HFF-Myc (cell line): ENCODE measurements at regions not wholly inside any gene's neighbourhood (a gene's known extent, or its start where the extent isn't known, plus 50 kb on each side); places are given as distances from the start of the nearest gene placed in this dataset.

ENCODE experiments used
- DNase-seq: peaks from one replicate; pipeline ENCODE4 v3.0.0-alpha.2; 2011; ENCODE audit warnings: low read depth; ENCODE audit errors: extremely low read depth
- H3K4me3 ChIP-seq: replicated peaks from 2 replicates; pipeline ENCODE4 v1.5.1; 2011; ENCODE audit warnings: low read depth, mild to moderate bottlenecking, control low read depth, low read length
- TF ChIP-seq, protein P1 (sequence below): IDR thresholded peaks from 2 replicates; pipeline ENCODE4 v1.5.1; 2012; ENCODE audit warnings: mild to moderate bottlenecking, low read depth, low read length, control low read depth; ENCODE audit errors: missing control alignments

DNA sequence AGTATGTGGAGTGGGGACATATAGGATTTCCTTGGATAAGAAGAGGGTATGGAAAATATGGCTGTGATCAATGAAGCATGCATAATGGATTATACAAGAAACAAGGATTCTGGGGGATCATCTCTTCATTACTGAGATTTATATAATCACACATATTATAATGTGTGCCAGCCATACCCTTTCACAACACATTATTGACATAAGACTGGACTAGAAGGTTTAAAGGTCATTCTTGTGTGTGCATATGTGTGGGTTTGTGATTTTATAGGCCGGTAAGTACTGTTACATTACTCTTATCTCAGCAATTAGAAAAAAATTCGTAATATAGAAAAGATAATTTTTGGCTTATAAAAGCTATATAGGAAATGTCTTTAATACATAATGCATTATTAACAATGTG is 62.2 kb upstream of the DCC start:
- DNase-seq, result no peak
- H3K4me3 ChIP-seq, result no peak overlapping the region
- TF ChIP-seq, protein P1, sequence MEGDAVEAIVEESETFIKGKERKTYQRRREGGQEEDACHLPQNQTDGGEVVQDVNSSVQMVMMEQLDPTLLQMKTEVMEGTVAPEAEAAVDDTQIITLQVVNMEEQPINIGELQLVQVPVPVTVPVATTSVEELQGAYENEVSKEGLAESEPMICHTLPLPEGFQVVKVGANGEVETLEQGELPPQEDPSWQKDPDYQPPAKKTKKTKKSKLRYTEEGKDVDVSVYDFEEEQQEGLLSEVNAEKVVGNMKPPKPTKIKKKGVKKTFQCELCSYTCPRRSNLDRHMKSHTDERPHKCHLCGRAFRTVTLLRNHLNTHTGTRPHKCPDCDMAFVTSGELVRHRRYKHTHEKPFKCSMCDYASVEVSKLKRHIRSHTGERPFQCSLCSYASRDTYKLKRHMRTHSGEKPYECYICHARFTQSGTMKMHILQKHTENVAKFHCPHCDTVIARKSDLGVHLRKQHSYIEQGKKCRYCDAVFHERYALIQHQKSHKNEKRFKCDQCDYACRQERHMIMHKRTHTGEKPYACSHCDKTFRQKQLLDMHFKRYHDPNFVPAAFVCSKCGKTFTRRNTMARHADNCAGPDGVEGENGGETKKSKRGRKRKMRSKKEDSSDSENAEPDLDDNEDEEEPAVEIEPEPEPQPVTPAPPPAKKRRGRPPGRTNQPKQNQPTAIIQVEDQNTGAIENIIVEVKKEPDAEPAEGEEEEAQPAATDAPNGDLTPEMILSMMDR, result no peak

DNA sequence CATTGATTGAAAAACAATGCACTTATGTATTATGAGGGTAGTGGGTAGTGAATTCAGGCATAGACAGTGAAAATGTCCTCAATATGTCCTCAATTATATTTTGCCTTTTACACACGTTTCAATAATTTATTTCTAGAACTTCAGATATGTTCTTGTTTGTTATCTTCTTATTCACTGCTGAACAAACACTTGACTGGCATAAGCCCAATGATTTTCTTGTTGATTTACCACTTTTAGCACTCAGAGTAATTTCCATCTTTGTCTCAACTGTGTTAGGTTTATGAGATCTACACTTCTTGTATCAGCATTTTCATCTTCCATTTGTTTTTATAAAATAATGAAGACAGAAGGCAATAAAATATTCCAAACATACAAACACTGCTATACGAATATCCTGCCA is 61.8 kb upstream of the DCC start:
- no peak for DNase-seq
- H3K4me3 ChIP-seq, result no peak overlapping the region
- TF ChIP-seq, protein P1, result no peak

DNA sequence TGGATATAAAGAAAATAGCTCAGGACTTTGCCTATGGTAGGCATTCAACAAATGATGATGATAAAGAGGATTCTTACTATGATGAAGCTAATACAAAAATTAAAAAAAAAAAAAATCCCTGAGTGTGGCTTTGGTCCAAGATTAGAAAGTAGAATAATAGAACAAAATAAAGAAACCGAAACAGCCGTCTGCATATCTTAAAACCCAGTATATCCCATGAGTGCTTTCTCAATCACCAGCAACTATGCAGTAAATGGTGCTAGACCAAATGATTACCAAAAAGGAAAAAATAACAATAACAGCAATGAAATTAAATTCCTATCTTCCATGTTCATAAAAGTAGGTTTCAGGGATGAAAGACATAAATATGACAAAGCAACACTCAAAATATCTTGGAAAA is 59.3 kb upstream of the DCC start:
- TF ChIP-seq, protein P1, result no peak
- no peak overlapping the region for H3K4me3 ChIP-seq

DNA sequence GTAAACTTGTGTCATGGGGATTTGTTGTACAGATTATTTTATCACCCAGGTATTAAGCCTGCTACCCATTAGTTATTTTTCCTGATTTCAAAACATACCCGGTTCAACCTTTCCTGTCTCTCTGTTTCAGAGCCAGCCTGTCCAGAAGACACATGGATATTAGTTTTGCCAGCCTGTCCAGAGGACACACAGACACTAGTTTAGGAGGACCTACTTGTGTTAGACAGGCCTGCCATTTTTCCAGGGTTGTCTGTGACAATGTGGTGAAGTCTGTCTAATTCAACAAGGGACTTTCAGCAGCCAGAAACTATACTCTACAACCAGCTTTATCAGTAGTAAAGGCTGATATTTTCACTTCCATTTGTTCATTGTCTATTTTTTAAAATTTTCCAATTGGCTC is 56.1 kb upstream of the DCC start:
- H3K4me3 ChIP-seq, result no peak overlapping the region
- DNase-seq, result no peak
- TF ChIP-seq, protein P1, result no peak

More for the DNA sequence above, 59.3 kb upstream of the DCC start:
- DNase-seq, result no peak

DNA sequence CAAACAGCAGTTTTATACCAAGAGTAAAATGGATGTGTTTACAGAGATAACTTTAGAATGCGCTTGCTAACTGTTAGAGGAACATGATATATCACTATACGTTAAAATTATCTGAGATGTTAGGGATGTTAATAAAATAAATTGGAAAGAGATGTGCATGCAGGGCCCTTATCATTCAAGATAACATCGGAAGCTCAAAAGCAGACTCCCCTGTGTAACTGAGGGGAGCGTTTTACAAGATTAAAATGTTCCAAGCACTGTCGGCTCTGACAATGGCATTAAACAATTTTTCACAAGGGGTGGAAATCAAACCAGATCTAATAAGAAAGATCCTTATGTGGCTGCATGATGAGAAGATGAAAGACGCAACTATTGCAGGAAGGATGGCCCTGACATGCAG is 53.3 kb upstream of the DCC start:
- TF ChIP-seq, protein P1, result no peak
- DNase-seq, result no peak
- no peak overlapping the region for H3K4me3 ChIP-seq

DNA sequence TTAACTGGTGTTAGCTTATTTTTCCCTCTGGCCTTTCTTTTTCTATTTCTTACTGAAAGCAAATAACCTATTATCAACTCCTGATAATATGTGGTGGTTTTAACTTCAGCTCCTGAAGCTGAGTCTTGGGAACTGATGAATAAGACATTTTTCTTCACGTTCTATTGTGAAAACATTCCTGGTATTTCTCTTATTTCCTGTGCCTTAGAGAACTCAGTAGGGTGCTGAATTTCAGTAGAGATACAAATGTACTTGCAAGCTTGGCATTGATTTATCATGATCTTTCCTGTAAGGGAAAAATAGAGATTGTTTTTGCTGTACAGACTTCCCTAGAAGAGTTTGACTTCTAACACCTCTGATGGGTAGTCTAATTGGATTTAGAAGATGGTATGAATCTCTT is 52.8 kb upstream of the DCC start:
- TF ChIP-seq, protein P1, result no peak
- no peak for DNase-seq
- H3K4me3 ChIP-seq, result no peak overlapping the region

DNA sequence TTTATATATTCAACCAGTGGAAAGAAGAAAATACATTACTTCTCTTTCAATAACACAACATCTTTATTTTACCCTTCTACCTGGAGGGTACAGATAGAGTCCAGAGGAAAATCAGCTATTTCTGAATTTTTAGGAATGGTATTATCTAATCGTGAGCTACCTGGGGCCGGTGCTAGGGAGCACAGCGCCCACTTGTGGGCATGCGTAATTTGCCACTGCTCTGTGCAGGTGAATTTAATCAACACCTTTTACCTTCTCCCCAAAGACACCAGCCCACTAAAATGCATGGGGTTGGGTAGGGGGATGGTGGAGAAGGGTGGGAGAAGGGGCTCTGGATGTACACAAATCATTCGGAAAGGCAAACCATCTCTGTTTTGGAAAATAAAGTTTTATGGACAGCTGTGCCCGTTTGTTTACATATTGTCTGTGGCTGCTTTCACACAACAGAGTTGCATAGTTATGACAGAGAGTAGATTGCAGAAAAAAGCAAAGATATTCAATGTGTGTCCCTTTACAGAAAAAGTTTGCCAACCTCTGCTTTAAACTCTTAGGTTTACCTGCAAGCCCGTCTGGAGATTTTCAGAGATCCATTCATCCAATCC is 51.5 kb upstream of the DCC start:
- TF ChIP-seq, protein P1, result peak; percentile 38
- no peak for DNase-seq
- no peak overlapping the region for H3K4me3 ChIP-seq
